HG03457 (cell line): ENCODE measurements at regions not wholly inside any gene's neighbourhood (a gene's known extent, or its start where the extent isn't known, plus 50 kb on each side); places are given as distances from the start of the nearest gene placed in this dataset.
"Not testable (repeated sequence)": the region's sequence is repeated elsewhere in the genome, so short reads cannot be mapped to it uniquely, and the experiment has no call there.

Experiments used
- ATAC-seq: cut with Tn5 transposase; IDR thresholded peaks from one replicate; pipeline ENCODE4 v1.9.1; 2021; ENCODE audit warnings: moderate number of reproducible peaks; ENCODE audit not compliant: unreplicated experiment

DNA sequence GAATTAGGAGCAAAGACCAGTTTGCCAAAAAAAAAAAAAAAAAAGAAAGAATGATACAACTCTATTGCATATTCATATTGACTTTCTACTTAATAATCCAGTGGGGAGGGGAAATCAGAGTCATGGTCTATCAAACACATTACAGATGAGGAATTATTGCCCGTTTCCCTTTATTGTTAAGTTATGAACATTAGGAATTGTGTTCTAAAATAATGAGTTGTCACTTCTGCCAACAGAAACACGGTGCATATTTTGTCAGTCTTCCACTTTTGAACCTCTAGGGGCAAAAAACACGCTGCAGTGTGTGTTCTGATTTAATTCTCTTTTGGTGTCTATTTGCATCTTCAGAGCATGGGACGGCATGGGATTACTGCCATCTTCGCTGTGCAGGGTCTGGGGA lies 115.7 kb upstream of the RHOBTB1 start:
- no peak for ATAC-seq

DNA sequence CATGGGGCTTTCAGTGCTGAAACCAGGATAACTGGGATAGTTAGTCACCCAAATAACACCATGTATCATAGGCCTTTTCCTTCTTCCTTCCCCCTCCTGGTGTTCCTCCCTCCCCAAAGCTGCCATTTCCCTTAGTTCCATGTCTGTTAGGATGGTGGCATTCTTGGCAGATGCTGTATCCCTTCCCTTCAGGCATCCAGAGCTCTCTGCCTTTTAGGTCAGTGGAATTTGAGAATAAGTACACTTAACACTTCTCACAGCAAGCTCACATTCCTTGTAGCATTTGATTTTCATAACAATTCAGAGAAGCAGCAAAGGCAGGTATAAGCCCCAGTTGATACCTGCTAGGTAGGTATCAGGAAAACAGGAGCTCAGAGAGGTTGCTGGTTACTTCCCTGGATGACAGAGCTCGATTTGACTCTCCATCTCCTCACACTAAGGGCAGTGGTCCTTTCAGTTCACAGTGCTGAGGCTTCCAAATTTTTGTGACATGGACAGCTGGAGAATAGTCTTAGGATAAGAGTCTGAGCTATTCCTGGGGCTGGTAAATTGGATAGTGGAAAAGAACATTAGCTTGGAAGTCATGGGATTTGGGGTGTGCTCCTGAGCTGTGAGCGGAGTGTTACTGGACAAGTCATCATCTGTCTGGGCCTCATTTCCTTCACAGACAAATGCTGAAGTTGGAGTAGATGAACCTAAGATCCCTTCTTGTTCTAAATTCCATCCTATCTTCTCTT lies 108.7 kb upstream of the RHOBTB1 start:
- ATAC-seq, result no peak

DNA sequence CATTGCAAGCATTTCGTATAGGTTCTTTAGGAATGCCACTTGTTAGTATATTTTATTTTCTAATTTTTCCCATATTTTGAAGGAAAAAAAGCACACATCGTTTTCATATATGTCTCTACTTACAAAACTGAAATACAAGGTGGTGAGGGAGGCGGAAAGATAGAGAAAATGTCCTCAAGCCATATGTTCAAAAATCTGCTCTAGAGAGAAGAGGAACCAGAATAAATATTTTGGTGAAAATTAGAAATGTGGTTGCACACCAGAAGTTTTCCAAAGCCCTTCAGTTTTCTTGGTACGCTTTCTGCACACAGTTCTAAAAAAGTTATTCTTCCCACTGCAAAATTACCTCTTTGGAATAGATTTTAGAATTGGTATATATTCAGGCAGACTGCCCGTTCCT lies 107.4 kb upstream of the RHOBTB1 start:
- no peak for ATAC-seq

DNA sequence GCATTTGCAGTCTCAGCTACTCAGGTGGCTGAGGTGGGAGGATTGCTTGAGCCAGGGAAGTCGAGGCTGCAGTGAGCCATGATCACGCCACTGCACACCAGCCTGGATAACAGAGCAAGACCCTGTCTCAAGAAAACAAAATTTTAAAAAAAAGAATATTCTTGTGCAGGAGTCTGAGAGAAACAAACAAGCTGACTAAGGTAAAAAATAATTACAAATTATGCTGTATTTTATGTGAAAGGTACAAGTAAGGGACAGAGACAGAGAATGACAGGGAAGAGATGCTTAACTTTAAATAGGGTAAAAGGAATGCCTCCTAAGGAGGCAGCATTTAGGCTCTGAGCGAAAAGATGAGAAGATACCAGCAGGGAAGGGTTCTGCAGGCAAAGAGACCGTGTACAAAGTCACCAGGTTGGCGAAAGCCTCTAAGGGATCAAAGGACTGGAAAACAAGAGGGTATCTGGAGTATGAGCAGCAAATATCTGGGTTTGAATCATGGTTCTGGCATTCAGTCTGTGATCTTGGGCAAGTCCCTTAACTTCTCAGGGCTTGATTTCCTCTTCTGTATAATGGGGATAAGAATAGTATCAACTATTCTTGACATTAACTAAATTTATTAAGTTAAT lies 106.2 kb upstream of the RHOBTB1 start:
- ATAC-seq, result no peak

DNA sequence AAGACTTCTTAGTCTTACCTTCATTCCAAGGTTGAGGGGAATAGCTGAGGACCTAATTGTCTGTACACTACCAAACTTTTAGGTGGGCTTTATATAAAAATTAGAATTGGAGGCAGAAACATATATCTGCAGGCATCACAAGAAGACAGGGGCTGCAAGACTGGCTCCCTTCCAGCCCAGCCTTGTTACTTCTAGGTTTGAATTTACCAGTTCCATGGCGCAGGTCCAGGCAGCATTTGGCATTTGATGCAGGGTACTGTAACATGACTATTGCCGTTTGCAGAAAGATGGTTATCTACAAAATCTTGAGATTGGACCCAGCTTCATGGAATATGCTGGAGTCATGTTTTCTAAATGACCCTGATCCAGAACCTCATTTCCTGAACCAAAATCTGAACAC lies 105.4 kb upstream of the RHOBTB1 start:
- ATAC-seq, result no peak

DNA sequence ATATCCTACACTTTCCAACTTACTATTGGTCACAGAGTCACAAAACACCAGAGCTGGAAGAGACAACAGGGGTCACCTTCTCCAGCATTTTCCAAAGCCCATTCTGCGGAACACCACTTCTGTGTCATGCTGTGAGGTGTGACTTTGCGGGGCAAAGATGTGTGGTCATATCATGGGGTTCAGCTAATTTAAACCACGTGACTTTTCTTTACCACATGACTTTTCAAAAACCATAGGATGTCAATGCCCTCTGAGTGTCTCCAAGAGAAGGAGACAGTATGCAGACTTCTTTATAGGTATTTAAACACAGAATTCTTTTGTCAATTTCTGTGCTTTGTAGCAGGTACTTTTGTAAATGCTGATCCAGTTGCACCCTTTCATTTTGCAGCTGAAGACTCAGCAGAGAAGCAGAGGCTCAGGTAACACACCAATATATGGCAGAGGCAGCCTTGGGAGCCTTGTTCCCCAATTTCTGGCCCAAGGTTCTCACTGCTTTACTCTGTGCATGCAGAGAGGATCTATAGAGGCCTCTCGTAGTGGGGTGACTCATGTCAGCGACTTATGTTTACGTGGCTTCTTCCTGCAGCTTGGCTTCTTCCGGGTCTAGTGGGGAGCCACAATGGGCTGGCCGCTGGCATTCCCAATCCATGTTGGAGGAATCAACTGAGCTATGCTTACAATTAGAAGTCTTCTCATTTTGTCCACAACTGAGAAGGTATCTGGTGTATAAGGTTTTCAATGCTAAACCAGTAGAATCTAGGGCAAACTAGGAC lies 104.0 kb upstream of the RHOBTB1 start:
- no peak for ATAC-seq

DNA sequence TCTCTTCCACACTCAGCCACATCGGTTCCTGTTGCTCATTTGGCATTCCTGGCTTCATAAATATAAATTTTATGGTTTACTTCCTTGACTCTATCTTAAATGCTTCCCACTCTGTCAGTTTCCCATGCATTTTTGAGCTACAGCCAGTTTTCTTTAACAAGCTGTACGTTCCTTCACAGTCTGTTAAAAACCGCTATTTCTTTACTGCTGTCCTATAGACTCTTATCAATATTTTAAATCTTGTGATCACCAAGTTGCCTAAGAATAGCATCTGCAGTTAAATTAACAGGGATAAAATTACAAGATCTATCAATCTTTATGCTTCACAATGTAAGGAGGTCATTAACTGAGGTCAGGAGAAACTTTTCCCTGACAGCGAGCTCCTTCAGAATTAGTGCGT lies 103.1 kb upstream of the RHOBTB1 start:
- no peak for ATAC-seq

DNA sequence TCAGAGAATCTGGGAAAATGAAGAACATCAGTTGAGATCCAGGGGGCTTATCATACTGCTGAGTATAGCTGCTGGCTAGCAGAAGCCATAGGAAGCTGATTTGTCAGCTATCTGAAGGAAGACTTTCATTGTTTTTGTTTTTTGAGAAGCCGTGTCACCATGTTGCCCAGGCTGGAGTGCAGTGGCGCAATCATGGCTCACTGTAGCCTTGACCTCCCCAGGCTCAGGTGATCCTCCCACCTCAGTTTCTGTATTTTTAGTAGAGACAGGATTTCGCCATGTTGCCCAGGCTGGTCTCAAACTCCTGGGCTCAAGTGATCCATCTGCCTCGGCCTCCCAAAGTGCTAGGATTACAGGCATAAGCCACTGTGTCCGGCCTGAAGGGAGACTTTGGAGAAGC lies 101.5 kb upstream of the RHOBTB1 start:
- not testable (repeated sequence) for ATAC-seq

DNA sequence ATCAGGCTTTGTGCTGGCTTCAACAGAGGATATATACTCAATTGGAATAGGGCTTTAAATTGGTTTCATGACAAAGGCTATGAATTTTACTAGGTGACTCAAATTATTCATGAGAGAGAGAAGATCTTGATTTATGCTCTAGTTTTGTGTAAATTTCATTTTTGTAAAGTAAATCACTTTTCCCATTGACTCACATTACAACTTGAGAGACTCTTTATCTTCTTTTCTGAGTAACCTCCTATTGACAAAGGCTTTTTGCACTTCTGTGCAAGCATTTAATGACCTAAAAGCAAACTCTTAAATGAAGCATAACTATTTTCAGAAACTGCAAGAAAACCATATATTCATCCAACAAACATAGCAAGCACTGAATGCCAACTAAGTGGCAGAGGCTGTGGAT lies 98.5 kb upstream of the RHOBTB1 start:
- ATAC-seq, result no peak

DNA sequence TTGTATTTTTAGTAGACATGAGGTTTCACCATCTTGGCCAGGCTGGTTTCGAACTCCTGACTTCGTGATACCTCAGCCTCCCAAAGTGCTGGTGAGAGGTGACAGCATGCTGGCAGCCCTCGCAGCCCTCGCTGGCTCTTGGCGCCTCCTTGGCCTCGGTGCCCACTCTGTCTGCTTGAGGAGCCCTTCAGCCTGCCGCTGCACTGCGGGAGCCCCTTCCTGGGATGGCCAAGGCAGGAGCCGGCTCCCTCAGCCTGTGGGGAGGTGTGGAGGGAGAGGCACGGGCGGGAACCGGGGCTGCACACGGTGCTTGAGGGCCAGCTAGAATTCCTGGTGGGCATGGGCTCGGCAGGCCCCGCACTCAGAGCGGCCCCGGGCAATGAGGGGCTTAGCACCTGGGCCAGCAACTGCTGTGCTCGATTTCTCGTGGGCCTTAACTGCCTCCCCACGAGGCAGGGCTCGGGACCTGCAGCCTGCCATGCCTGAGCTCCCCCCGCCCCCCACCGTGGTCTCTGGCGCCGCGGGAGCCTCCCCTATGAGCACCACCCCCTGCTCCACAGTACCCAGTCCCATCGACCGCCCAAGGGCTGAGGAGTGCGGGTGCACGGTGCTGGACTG lies 96.5 kb upstream of the RHOBTB1 start:
- ATAC-seq, result no peak

DNA sequence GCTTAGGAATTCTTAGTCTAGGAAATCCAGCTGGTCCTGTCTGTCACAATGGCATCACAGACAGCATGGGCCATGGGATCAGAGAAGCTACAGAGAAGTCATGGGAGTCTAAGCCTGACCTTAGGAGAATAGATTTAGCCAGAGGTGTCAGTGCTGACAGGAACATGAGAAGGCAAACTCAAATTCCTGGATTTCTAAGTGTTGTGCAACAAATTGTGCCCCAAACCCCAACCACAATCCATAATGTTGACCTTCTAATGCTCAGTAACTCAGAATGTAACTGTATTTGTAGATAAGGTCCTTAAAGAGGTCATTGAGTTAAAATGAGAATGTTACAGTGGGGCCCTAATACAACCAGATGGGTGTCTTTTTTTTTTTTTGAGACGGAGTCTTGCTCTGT lies 95.9 kb upstream of the RHOBTB1 start:
- no peak for ATAC-seq

DNA sequence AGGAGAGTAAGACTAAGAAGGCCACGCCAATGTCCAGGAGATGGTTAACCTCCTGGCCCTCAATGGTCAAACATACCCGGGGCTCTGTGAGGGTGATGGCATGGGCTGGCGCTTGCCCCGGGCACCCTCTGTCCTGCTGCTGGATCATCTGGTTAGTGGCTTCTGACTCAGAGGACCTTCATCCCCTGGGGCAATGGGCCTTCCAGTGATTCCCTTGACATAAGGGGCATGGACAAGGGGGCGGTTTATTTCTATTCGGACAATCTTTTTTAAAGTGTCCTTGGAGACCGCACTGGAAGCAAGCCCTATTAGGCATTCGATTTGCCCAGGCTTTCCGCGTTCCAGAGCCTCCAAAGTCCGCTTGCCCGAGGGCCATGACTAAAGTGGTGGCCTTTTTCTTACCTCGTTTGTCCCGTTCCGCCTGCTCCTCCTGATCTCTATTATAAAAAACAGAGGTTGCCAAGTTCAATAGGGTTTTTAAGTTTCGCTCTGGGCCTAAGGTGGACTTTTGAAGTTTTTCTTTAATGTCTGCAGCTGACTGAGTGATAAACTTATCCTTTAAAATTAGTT lies 93.4 kb upstream of the RHOBTB1 start:
- not testable (repeated sequence) for ATAC-seq

DNA sequence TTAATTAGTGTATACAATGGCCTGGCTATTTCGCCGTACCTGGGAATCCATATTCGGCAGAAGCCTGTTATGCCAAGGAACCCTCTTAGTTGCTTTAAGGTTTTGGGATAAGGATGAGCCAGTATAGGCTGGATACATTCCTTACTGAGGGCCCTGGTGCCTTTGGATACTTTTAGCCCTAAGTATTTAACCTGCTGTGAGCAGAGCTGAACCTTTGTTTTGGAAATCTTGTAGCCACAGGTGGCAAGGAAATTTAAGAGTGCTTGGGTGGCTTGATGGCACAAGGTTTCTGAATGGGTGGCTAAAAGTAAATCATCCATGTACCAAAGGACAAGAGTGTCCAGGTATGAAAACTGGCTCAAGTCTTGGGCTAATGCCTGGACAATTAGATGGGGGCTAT lies 92.2 kb upstream of the RHOBTB1 start:
- not testable (repeated sequence) for ATAC-seq

DNA sequence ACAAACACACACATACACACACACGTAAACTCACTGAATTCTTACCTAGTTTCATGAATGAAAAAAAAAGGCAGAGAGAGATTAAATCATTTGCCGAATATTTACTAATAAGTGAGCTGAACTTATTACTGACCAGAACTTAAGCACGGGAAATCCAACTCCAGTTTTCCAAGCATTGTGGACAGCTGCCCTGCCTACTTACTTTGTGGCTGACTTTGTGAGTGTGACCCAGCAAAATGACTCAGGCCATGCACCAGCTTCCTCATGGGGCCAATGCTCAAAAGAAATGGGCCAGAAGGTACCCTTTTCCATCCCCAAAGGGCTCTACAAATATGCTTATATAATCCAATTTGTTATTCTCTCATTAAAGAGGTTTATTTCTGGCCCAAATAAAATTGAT lies 87.4 kb upstream of the RHOBTB1 start:
- ATAC-seq, result no peak

DNA sequence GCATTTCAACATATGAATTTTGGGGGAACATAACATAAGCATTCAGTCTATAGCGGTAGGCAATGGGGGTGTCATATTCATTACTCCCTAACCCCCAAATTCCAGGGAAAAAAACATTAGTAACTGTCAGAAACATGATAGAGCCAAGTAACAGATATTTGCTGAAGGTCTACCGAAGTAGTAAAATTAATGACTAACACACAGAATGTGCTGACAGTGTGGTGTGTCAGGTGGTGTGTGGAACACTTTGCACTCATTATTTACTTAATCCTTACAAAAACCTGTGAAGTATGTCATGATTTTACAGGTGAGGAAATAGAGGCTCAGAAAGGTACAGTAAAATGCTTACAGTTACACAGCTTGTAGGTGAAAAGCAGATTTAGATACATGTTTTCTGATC lies 85.4 kb upstream of the RHOBTB1 start:
- no peak for ATAC-seq

DNA sequence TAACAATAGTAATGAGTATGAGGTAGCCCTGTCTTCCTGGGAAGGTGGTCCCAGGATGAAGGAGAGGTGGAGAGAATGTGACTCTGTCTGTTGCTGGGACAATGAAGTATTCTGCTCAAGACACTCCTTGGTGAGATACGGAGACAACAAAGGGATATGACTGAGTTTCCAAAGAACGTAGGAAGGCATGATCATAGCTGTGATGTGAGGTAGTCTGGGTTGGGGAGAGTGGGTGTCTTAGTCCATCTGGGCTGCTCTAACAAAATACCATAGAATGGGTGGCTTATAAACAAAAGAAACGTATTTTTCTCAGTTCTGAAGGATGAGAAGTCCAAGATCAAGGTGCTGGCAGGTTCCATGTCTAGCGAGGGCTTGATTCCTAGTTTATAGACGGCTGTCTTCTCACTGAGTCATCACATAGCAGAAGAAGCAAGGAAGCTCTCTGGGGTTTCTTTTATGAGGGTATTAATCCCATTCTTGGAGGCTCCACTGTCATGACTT lies 84.9 kb upstream of the RHOBTB1 start:
- ATAC-seq, result no peak

DNA sequence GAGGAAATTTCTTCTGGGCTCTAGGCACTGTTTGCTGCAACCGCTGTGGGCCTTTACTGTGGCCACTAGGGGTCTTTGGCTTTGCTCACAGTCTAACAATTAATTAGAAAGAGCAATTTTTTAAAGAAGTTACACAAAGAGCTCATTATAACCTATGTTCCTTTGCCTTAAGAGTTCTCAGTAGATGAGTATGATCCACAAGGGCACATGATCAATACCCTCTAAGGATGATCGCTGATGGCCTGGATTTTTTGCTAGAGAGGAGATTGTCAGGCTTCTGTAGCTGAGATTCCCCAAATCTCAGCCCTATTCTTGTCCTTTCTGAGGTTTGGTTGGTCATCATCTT lies 80.8 kb upstream of the RHOBTB1 start:
- no peak for ATAC-seq

DNA sequence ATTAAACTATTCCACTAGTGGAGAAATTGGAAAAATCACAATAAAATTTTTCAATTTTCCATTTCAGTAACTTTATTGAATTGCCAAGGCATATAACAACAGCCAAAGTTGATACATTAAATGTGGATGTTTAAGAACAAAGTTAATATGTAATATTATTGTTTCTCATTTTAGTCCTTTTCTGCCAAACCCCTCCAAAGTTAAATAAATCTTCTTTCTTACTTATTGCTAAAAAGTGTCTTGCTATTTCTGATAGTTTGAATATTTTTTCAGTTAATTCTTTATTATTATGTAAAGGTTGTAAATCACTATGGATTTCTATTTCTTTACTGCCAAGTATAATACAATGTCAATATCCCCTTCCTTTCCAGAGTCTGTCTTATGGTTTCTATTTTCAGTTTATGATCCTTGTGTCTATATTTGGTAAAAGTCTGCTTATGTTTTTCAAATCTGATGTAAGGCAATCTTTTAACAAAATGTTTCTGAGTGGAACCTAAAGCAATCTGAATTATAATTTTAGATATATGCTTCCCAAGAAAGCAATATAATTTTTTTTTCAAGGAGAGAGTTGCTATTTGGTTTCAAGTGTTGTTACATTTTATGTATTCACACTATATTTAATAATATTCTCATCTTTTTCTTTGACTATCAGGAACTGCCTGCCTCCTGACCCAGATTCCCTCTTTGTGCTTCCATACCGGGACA lies 80.3 kb upstream of the RHOBTB1 start:
- no peak for ATAC-seq

DNA sequence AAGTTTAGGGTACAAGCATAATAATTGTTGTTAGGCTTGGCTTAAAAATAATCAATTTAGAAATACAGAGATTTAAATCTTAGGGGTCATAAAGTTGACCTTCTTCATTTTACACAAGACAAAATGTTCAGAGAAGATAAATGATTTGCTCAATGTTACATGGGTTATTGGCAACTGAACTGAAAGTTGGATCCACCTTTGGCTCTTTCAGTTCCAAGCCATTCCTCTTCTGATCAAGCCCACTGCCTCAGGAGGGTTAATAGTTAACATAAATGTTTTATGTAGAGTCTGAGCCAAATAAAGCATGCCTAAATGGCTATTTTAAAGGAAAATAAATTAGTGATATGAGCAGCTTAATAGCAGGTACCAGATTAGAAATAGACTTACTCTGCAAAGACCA lies 79.1 kb upstream of the RHOBTB1 start:
- ATAC-seq, result no peak

DNA sequence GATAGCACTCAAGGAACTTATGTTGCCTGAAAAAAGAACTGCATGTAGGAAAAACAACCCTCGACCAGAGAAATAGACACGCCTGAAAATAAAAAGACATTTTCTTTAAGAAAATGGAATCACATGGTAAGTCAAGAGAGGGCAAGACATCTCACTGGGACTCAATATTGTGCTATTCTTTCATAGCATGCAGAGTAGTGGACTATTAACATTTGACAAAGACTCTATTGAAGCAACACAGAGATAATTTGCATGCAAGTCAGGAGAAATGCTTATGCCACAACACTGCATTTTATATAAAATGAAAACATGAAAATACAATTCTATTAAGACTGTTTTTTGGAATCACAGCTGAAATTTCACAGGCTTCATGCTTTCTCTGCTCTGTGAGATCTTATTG lies 77.9 kb upstream of the RHOBTB1 start:
- no peak for ATAC-seq
